HepG2 (cell line): ENCODE measurements at regions not wholly inside any gene's neighbourhood (a gene's known extent, or its start where the extent isn't known, plus 50 kb on each side); places are given as distances from the start of the nearest gene placed in this dataset.

Experiments used
- ELF4 ChIP-seq: sonication (generic); formaldehyde crosslinking; IDR thresholded peaks from 2 replicates; pipeline ENCODE4 v1.5.0; 2020; ENCODE audit warnings: missing genetic modification reagents, mild to moderate bottlenecking, moderate library complexity, borderline replicate concordance
- FOXP4 ChIP-seq: sonication (generic); formaldehyde crosslinking; IDR thresholded peaks from 2 replicates; pipeline ENCODE4 v1.4.0; 2020; ENCODE audit warnings: missing genetic modification reagents
- POLR2A ChIP-seq, 2 experiments: IDR thresholded peaks; 2 replicates each; pipeline ENCODE4 v1.6.1; 2011; ENCODE audit warnings: low read depth in 2 of 2, low read length in 2 of 2, mild to moderate bottlenecking in 1 of 2, moderate library complexity in 1 of 2; ENCODE audit not compliant: insufficient read depth in 1 of 2
- PRPF4 ChIP-seq: fragments of 200-400 bp; formaldehyde crosslinking; IDR thresholded peaks from 2 replicates; pipeline ENCODE4 v1.6.1; 2016; ENCODE audit warnings: low read length, low read depth; ENCODE audit not compliant: poor library complexity, severe bottlenecking
- STAG1 ChIP-seq: sonication (generic); formaldehyde crosslinking; IDR thresholded peaks from 2 replicates; pipeline ENCODE4 v1.4.0; 2020; ENCODE audit warnings: missing genetic modification reagents
- ZBED4 ChIP-seq: sonication (generic); formaldehyde crosslinking; IDR thresholded peaks from 2 replicates; pipeline ENCODE4 v1.4.0; 2020; ENCODE audit warnings: missing genetic modification reagents, borderline replicate concordance
- ZBTB34 ChIP-seq: sonication (generic); formaldehyde crosslinking; IDR thresholded peaks from 2 replicates; pipeline ENCODE4 v1.8.0; 2022; ENCODE audit warnings: mild to moderate bottlenecking, missing genetic modification reagents
- ZFP91 ChIP-seq: sonication (generic); formaldehyde crosslinking; IDR thresholded peaks from 2 replicates; pipeline ENCODE4 v1.9.0; 2022; ENCODE audit warnings: missing genetic modification reagents, mild to moderate bottlenecking, borderline replicate concordance
- ZNF12 ChIP-seq: sonication (generic); formaldehyde crosslinking; IDR thresholded peaks from 2 replicates; pipeline ENCODE4 v1.5.0; 2020; ENCODE audit warnings: missing genetic modification reagents
- ZNF121 ChIP-seq: sonication (generic); formaldehyde crosslinking; IDR thresholded peaks from 2 replicates; pipeline ENCODE4 v1.5.0; 2020; ENCODE audit warnings: mild to moderate bottlenecking, missing genetic modification reagents
- ZNF350 ChIP-seq: sonication (generic); formaldehyde crosslinking; IDR thresholded peaks from 2 replicates; pipeline ENCODE4 v1.4.0; 2020; ENCODE audit warnings: mild to moderate bottlenecking, low read depth, missing genetic modification reagents, borderline replicate concordance
- ZNF564 ChIP-seq: sonication (generic); formaldehyde crosslinking; IDR thresholded peaks from 2 replicates; pipeline ENCODE4 v1.8.1; 2023; ENCODE audit warnings: mild to moderate bottlenecking, missing genetic modification reagents
- ZNF75D ChIP-seq: sonication (generic); formaldehyde crosslinking; IDR thresholded peaks from 2 replicates; pipeline ENCODE4 v1.8.1; 2023; ENCODE audit warnings: missing genetic modification reagents, mild to moderate bottlenecking, borderline replicate concordance

GRCh38 chr18:39841482-39842365, 2113.3 kb upstream of the PIK3C3 start (continued):
- TF ChIP-seq ZNF12 (CRISPR knock-in tag) (no peak), ZNF564 (CRISPR knock-in tag) (no peak), ZNF350 (CRISPR knock-in tag) (no peak), STAG1 (CRISPR knock-in tag) (peak; percentile 90), POLR2A (IDR thresholded peaks at IDR 0.05; ENCODE audit: insufficient read depth in 1 of 2, low read depth in 2 of 2, low read length in 2 of 2) (no peak), FOXP4 (CRISPR knock-in tag) (no peak), ZFP91 (CRISPR knock-in tag) (peak; percentile 37; the same call in 1 of the 2 replicates), ELF4 (no peak), ZBED4 (CRISPR knock-in tag) (no peak), PRPF4 (no peak), ZNF121 (CRISPR knock-in tag) (no peak), ZBTB34 (CRISPR knock-in tag) (no peak), ZNF75D (CRISPR knock-in tag) (no peak)
